NCI-H2081 treated with DMSO at 0.1 percent for 48 hours (cell line): ENCODE measurements at regions not wholly inside any gene's neighbourhood (a gene's known extent, or its start where the extent isn't known, plus 50 kb on each side); places are given as distances from the start of the nearest gene placed in this dataset.

ENCODE experiments used
- DNase-seq: peaks from one replicate; lab custom pipeline; 2025; lab: John Stamatoyannopoulos, UW

GRCh38 chr1:23615423-23615822 lies 56.1 kb upstream of the ID3 start:
- DNase-seq, result no peak

- no peak for DNase-seq
Measured at GRCh38 chr1:23614032-23614660, 54.8 kb upstream of the ID3 start.

GRCh38 chr1:23613191-23614031 lies 54.1 kb upstream of the ID3 start:
- no peak for DNase-seq

GRCh38 chr1:23611601-23612327 lies 52.5 kb upstream of the ID3 start:
- no peak for DNase-seq

GRCh38 chr1:23610677-23611076 lies 51.4 kb upstream of the ID3 start:
- DNase-seq, result no peak

GRCh38 chr1:23609971-23610370 lies 50.7 kb upstream of the ID3 start:
- no peak for DNase-seq
